Upper lobe of left lung (tissue), 4 donors: ENCODE measurements at regions not wholly inside any gene's neighbourhood (a gene's known extent, or its start where the extent isn't known, plus 50 kb on each side); places are given as distances from the start of the nearest gene placed in this dataset.

Experiments used
- EP300 ChIP-seq, 4 donors: sonication (generic); formaldehyde crosslinking; IDR thresholded peaks; one replicate each; pipeline ENCODE4 v1.5.1; 2017; ENCODE audit warnings: antibody characterized with exemption in 4 of 4, control low read depth in 2 of 4
- POLR2A ChIP-seq, 4 donors: fragments of 450-650 bp; IDR thresholded peaks; one replicate each; pipeline ENCODE4 v1.5.1; 2016 to 2017; ENCODE audit warnings: antibody characterized with exemption in 4 of 4, mild to moderate bottlenecking in 2 of 4
- POLR2AphosphoS5 ChIP-seq, 2 donors: sonication (generic); formaldehyde crosslinking; IDR thresholded peaks; one replicate each; pipeline ENCODE4 v1.5.1; 2017; ENCODE audit warnings: antibody characterized with exemption in 2 of 2
- TF ChIP-seq, protein P1 (sequence below), 6 experiments: fragments of 450-650 bp in 4 of 6; fragments of 200-600 bp in 2 of 6; sonication (generic) in 2 of 6; IDR thresholded peaks; one replicate each; pipeline ENCODE4 v1.5.1; 2016 to 2019; ENCODE audit warnings: antibody characterized with exemption in 6 of 6

DNA sequence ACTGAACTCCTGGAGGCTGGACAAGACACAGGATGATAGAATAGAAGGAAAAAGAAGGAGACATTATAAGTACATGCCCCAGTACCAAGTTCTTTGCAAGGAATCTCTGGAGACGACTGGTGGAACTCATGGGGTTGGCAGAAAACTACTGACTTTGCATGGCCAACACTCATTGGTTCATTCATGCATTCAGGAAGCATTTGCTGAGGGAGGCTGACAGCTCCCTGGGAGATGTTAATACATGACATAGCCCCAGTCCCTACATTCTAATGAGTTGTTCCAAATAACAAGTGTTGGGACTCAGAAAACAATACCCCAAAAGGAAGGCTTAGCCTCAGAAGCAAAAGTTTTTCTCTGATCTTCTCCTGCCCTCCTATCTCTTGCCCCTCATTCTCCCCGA is 172.8 kb upstream of the IRF2BP2 start:
- TF ChIP-seq POLR2AphosphoS5 (IDR thresholded peaks at IDR 0.05), result no peak
- TF ChIP-seq POLR2A (IDR thresholded peaks at IDR 0.05), result no peak
- TF ChIP-seq, protein P1, sequence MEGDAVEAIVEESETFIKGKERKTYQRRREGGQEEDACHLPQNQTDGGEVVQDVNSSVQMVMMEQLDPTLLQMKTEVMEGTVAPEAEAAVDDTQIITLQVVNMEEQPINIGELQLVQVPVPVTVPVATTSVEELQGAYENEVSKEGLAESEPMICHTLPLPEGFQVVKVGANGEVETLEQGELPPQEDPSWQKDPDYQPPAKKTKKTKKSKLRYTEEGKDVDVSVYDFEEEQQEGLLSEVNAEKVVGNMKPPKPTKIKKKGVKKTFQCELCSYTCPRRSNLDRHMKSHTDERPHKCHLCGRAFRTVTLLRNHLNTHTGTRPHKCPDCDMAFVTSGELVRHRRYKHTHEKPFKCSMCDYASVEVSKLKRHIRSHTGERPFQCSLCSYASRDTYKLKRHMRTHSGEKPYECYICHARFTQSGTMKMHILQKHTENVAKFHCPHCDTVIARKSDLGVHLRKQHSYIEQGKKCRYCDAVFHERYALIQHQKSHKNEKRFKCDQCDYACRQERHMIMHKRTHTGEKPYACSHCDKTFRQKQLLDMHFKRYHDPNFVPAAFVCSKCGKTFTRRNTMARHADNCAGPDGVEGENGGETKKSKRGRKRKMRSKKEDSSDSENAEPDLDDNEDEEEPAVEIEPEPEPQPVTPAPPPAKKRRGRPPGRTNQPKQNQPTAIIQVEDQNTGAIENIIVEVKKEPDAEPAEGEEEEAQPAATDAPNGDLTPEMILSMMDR (IDR thresholded peaks at IDR 0.05), result no peak
- no peak for TF ChIP-seq EP300 (IDR thresholded peaks at IDR 0.05)
